Thoracic aorta (tissue), 2 donors: ENCODE measurements at regions not wholly inside any gene's neighbourhood (a gene's known extent, or its start where the extent isn't known, plus 50 kb on each side); places are given as distances from the start of the nearest gene placed in this dataset.
A peak's percentile ranks its signal among the peaks of the same experiment; 100 is the strongest.

ENCODE experiments used
- ATAC-seq: fragments of 150-250 bp; one replicate; pipeline ENCODE4 v1.8.0; 2017; ENCODE audit warnings: low read depth; ENCODE audit not compliant: insufficient number of reproducible peaks, low FRiP score
- DNase-seq: peaks from one replicate; pipeline ENCODE4 v3.0.0-alpha.2; 2020; ENCODE audit warnings: low spot score
- H3K27ac ChIP-seq, 2 donors: fragments of 200-600 bp; sonication (generic); 1 replicate in 1 of 2; 2 replicates in 1 of 2; pipeline ENCODE4 v1.5.1; 2016; ENCODE audit warnings: mild to moderate bottlenecking in 2 of 2, moderate library complexity in 2 of 2
- H3K27me3 ChIP-seq: fragments of 200-600 bp; sonication (generic); replicated peaks from 2 replicates; pipeline ENCODE4 v1.6.0; 2016; ENCODE audit warnings: mild to moderate bottlenecking; ENCODE audit not compliant: insufficient read depth
- H3K36me3 ChIP-seq: fragments of 200-600 bp; sonication (generic); one replicate; pipeline ENCODE4 v1.5.1; 2016
- H3K4me1 ChIP-seq, 2 donors: fragments of 200-600 bp; sonication (generic); 1 replicate in 1 of 2; 2 replicates in 1 of 2; pipeline versions ENCODE4 v1.5.1 to v1.6.0; 2016; ENCODE audit warnings: low read depth in 2 of 2, mild to moderate bottlenecking in 1 of 2; ENCODE audit not compliant: control insufficient read depth in 1 of 2
- H3K4me3 ChIP-seq: fragments of 200-600 bp; sonication (generic); 2 replicates; pipeline ENCODE4 v1.5.1; 2016; ENCODE audit warnings: mild to moderate bottlenecking
- H3K9me3 ChIP-seq: fragments of 200-600 bp; sonication (generic); 2 replicates; pipeline ENCODE4 v1.5.1; 2016
- CTCF ChIP-seq: fragments of 200-600 bp; sonication (generic); IDR thresholded peaks from one replicate; pipeline ENCODE4 v1.5.1; 2019; ENCODE audit warnings: antibody characterized with exemption

- no peak for DNase-seq
- no peak for ATAC-seq
- Histone ChIP-seq H3K27ac (peak overlapping the region in 1 of 2 donors; percentile 57), H3K36me3 (no peaks in the 10 kb centered on the region), H3K4me3 (no peak overlapping the region), H3K27me3 (no peaks in the 10 kb centered on the region), H3K9me3 (no peaks in the 10 kb centered on the region), H3K4me1 (peaks cover 17 to 33% of the 10 kb centered on the region in 2 donors)
- TF ChIP-seq CTCF, result no peak
These were observed 441.1 kb upstream of the DPH6 start for GRCh38 chr15:35987056-35987455.

- TF ChIP-seq CTCF, result no peak
- Histone ChIP-seq H3K27me3 (no peaks in the 10 kb centered on the region), H3K36me3 (no peaks in the 10 kb centered on the region), H3K4me3 (no peak overlapping the region), H3K9me3 (no peaks in the 10 kb centered on the region), H3K4me1 (peaks cover 8 to 14% of the 10 kb centered on the region in 2 donors), H3K27ac (no peak overlapping the region)
- ATAC-seq (no peak), DNase-seq (no peak)
These were observed 445.4 kb upstream of the DPH6 start for GRCh38 chr15:35991386-35991785.

GRCh38 chr15:35992791-35993190, 446.8 kb upstream of the DPH6 start:
- Histone ChIP-seq H3K4me1 (peaks cover under 1 to 1% of the 10 kb centered on the region in 2 donors), H3K36me3 (no peaks in the 10 kb centered on the region), H3K27me3 (no peaks in the 10 kb centered on the region), H3K27ac (no peak overlapping the region), H3K9me3 (no peaks in the 10 kb centered on the region), H3K4me3 (no peak overlapping the region)
- ATAC-seq, result no peak
- DNase-seq, result no peak
- TF ChIP-seq CTCF, result no peak

- Histone ChIP-seq H3K4me1 (no peaks in the 10 kb centered on the region), H3K36me3 (no peaks in the 10 kb centered on the region), H3K27me3 (no peaks in the 10 kb centered on the region), H3K9me3 (no peaks in the 10 kb centered on the region), H3K27ac (no peak overlapping the region), H3K4me3 (no peak overlapping the region)
- no peak for TF ChIP-seq CTCF
- DNase-seq (no peak), ATAC-seq (no peak)
These were observed 447.2 kb upstream of the DPH6 start for GRCh38 chr15:35993196-35993595.

GRCh38 chr15:35994876-35995275, 448.9 kb upstream of the DPH6 start:
- Histone ChIP-seq H3K4me1 (no peaks in the 10 kb centered on the region), H3K9me3 (no peaks in the 10 kb centered on the region), H3K27ac (no peak overlapping the region), H3K4me3 (no peak overlapping the region), H3K27me3 (no peaks in the 10 kb centered on the region), H3K36me3 (no peaks in the 10 kb centered on the region)
- DNase-seq, result no peak
- no peak for ATAC-seq
- TF ChIP-seq CTCF, result no peak
